Small intestine (tissue), 7 donors: ENCODE measurements at regions not wholly inside any gene's neighbourhood (a gene's known extent, or its start where the extent isn't known, plus 50 kb on each side); places are given as distances from the start of the nearest gene placed in this dataset.

Experiments used
- DNase-seq, 2 donors: peaks; one replicate each; pipeline versions ENCODE4 v3.0.0 to v3.0.0-alpha.2; 2013
- FAIRE-seq: peaks from 2 replicates; lab custom pipeline; 2012; peaks lifted over from hg19 to GRCh38; lab: Jason Lieb, UNC
- H3K27ac ChIP-seq, 3 donors: one replicate each; pipeline ENCODE4 v1.5.1; 2013; ENCODE audit warnings: low read length in 2 of 3, mild to moderate bottlenecking in 2 of 3, control low read depth in 1 of 3, inconsistent platforms in 1 of 3, low read depth in 1 of 3, moderate library complexity in 1 of 3
- H3K27me3 ChIP-seq, 3 donors: one replicate each; pipeline ENCODE4 v1.6.1; 2013; ENCODE audit warnings: low read length in 3 of 3, inconsistent platforms in 1 of 3; ENCODE audit not compliant: control insufficient read depth in 3 of 3, insufficient read depth in 3 of 3
- H3K36me3 ChIP-seq, 3 donors: one replicate each; pipeline ENCODE4 v1.6.1; 2013; ENCODE audit warnings: low read length in 3 of 3, inconsistent platforms in 1 of 3, low read depth in 1 of 3, mild to moderate bottlenecking in 1 of 3, moderate library complexity in 1 of 3; ENCODE audit not compliant: control insufficient read depth in 3 of 3, insufficient read depth in 2 of 3
- H3K4me1 ChIP-seq, 3 donors: one replicate each; pipeline ENCODE4 v1.6.1; 2013; ENCODE audit warnings: low read length in 2 of 3, inconsistent platforms in 1 of 3, low read depth in 1 of 3, mild to moderate bottlenecking in 1 of 3, moderate library complexity in 1 of 3; ENCODE audit not compliant: control insufficient read depth in 3 of 3, insufficient read depth in 2 of 3
- H3K4me3 ChIP-seq, 3 donors: one replicate each; pipeline ENCODE4 v1.5.1; 2013; ENCODE audit warnings: low read length in 3 of 3, control low read depth in 1 of 3, inconsistent platforms in 1 of 3, low read depth in 1 of 3, mild to moderate bottlenecking in 1 of 3, moderate library complexity in 1 of 3
- H3K9me3 ChIP-seq, 2 donors: one replicate each; pipeline ENCODE4 v1.6.1; 2013; ENCODE audit warnings: low read depth in 1 of 2, low read length in 1 of 2; ENCODE audit not compliant: control insufficient read depth in 2 of 2, insufficient read depth in 1 of 2
- WGBS, 3 donors: extraction: QIAGEN DNeasy Blood & Tissue Kit; methylation state at CpG; one replicate each; pipeline ENCODE4 v1.1.7; 2013; 5-methylcytosine and 5-hydroxymethylcytosine counted together
- donor health status: healthy with polysubstance abuse.
- donor health status: control.
- donor health status: control.
- donor health status: Bipolar disorder and iron deficiency.
- donor health status: healthy.

- 32 to 65% (median 40%) methylated on average over 4 of the region's 4 CpGs for whole genome bisulfite sequencing, 3 donors
- H3K36me3 ChIP-seq = no peaks in the 10 kb centered on the region
- H3K4me3 ChIP-seq = no peak overlapping the region
- no peak for FAIRE-seq
- H3K27ac ChIP-seq = peak overlapping the region in 1 of 3 donors; percentile 8
- H3K4me1 ChIP-seq = peaks cover 0 to 2% (median 0%) of the 10 kb centered on the region in 3 donors
- DNase-seq = peak in 1 of 2 donors; percentile 46
- H3K9me3 ChIP-seq = peaks cover 0 to under 1% of the 10 kb centered on the region in 2 donors
- H3K27me3 ChIP-seq = peaks cover 0 to 4% (median 0%) of the 10 kb centered on the region in 3 donors
Measured at GRCh38 chr2:199591826-199592225, 134.1 kb upstream of the SATB2 start.

DNA sequence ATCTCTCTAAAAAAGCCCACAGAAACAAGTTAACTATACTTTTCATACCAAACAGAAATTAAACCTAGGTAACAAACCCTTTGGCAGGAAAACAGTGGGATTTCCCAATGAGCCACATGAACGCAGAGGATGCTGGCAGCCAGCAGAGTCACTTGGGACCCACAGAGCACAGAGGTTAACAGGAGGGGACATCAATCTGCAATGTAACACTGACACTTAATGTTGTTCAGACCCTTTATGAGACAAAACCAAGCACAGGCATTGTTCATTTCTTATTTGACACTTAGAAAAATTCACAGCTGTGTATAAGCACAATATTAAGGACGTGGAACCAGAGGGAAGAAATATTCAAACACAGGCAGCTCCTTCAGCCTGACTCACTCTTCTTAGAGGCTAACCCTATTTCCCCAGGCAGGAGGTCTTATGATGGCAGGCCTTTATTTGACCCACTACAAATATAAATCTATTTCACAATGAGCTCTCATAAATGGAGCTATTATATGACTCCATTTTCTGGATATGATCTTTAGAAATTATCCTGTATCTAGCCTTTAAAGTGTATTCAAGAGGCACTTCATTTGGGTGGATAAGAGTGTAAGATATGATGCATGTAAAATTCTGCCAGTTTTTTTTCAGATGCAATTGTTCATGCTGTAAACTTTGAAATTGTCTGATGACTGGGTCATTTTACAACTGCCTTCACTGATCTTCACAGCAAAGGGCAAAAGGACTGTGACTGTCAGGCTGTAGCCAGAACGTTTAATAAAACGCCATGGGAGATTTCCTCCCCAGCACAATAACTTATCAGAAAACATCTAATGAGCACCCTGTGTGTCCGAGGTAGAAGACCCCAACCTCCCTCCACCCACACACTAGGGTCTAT is 132.8 kb upstream of the SATB2 start:
- H3K4me1 ChIP-seq = peaks cover 0 to 2% (median 0%) of the 10 kb centered on the region in 3 donors
- H3K27ac ChIP-seq = no peak overlapping the region
- no peak for FAIRE-seq
- no peaks in the 10 kb centered on the region for H3K9me3 ChIP-seq
- peak in 1 of 2 donors; percentile 23 for DNase-seq
- H3K36me3 ChIP-seq = no peaks in the 10 kb centered on the region
- H3K4me3 ChIP-seq = no peak overlapping the region
- H3K27me3 ChIP-seq = peaks cover 0 to 4% (median 0%) of the 10 kb centered on the region in 3 donors
- 31 to 64% (median 49%) methylated on average over 5 of the region's 5 CpGs for WGBS, 3 donors

DNA sequence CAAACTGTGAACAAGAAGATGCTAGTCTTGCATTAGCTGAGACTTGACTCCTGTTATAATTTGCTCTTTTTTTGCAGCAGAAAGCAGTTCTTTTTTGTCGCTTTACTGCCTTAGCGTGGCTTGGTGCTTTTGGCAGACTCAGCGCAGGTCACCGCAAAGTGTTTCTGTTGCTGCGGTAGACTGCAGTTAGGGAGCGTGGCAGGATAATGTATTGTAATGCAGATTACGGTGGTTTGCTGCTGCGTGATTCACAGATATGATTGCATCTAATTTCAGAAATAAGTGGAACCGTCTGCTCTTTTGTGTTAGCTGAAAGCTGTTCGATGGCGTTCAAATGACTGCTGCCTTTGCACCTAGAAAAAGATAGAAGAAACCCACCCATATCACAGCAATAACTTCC is 131.6 kb upstream of the SATB2 start:
- peaks cover 0 to 4% (median 0%) of the 10 kb centered on the region in 3 donors for H3K27me3 ChIP-seq
- H3K9me3 ChIP-seq = no peaks in the 10 kb centered on the region
- no peak for DNase-seq
- no peak overlapping the region for H3K4me3 ChIP-seq
- no peak overlapping the region for H3K27ac ChIP-seq
- H3K36me3 ChIP-seq = no peaks in the 10 kb centered on the region
- no peak for FAIRE-seq
- 69 to 74% (median 74%) methylated on average over 11 of the region's 11 CpGs for WGBS, 3 donors
- H3K4me1 ChIP-seq = peaks cover 0 to 2% (median 0%) of the 10 kb centered on the region in 3 donors

GRCh38 chr2:199588054-199588453 is 130.3 kb upstream of the SATB2 start:
- H3K27me3 ChIP-seq = peaks cover 0 to 4% (median 0%) of the 10 kb centered on the region in 3 donors
- DNase-seq = no peak
- H3K9me3 ChIP-seq = no peaks in the 10 kb centered on the region
- FAIRE-seq = no peak
- H3K4me1 ChIP-seq = peaks cover 0 to 2% (median 0%) of the 10 kb centered on the region in 3 donors
- no peak overlapping the region for H3K27ac ChIP-seq
- WGBS, 3 donors = 35 to 75% (median 61%) methylated on average over 3 of the region's 3 CpGs
- H3K4me3 ChIP-seq = no peak overlapping the region
- no peaks in the 10 kb centered on the region for H3K36me3 ChIP-seq

GRCh38 chr2:199586646-199587045 is 128.9 kb upstream of the SATB2 start:
- no peak for DNase-seq
- no peak overlapping the region for H3K4me3 ChIP-seq
- H3K36me3 ChIP-seq = no peaks in the 10 kb centered on the region
- FAIRE-seq = no peak
- no peak overlapping the region for H3K27ac ChIP-seq
- H3K4me1 ChIP-seq = peaks cover 0 to 2% (median 0%) of the 10 kb centered on the region in 3 donors
- H3K9me3 ChIP-seq = no peaks in the 10 kb centered on the region
- 77 to 89% (median 85%) methylated on average over 2 of the region's 2 CpGs for WGBS, 3 donors
- peaks cover 0 to 8% (median 0%) of the 10 kb centered on the region in 3 donors for H3K27me3 ChIP-seq

DNA sequence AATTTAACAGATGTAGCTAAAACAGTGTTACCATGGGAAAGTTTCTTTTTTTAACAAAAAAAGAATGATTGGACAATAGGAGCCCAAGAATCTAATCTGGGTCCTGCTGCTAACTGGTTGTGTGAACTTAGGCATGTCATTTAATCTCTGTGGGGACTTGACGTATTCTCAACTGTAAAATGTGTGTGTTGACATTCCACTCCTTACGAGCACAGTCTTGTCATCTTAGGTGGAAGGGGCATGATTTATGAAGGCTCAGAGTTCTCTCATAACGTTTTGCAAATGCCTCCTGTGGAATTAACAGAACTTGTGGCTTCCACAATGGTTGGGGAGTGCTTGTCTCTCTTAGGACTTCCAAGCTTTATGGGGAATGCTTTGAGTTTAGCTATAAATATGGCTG is 125.9 kb upstream of the SATB2 start:
- H3K9me3 ChIP-seq = no peaks in the 10 kb centered on the region
- no peak for FAIRE-seq
- no peak overlapping the region for H3K27ac ChIP-seq

DNA sequence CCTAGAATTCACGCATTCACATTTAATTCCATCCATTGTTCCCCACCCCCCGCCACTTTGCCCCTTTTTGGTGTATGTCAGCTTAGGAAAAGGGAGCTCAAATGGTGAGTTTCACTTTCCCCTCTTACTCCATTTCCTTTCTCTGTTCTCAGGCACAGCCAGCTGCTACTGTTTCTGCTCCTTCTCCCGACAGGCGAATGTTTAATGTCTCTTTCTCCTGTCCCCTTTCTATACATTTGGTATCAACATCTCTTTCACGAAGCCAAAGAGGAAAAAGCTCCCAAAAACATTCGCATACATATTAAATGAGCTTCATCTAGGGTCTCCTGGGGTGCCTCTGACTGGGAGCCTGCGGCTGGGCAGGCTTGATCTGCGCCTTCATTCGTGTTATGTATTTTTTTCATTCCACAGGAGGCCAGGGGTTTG is 124.2 kb upstream of the SATB2 start:
- DNase-seq = peak; percentile 3 to 15
- H3K4me1 ChIP-seq = no peaks in the 10 kb centered on the region
- WGBS, 3 donors = 29 to 34% (median 30%) methylated on average over 9 of the region's 9 CpGs
- H3K36me3 ChIP-seq = no peaks in the 10 kb centered on the region
- peak overlapping the region in 1 of 3 donors; percentile 2 for H3K4me3 ChIP-seq
- no peak overlapping the region for H3K27ac ChIP-seq
- no peaks in the 10 kb centered on the region for H3K9me3 ChIP-seq
- FAIRE-seq = no peak
- peaks cover 0 to 6% (median 0%) of the 10 kb centered on the region in 3 donors for H3K27me3 ChIP-seq

More for the DNA sequence above, 125.9 kb upstream of the SATB2 start:
- Histone ChIP-seq H3K4me1 (no peaks in the 10 kb centered on the region), H3K36me3 (no peaks in the 10 kb centered on the region), H3K4me3 (no peak overlapping the region), H3K27me3 (peaks cover 0 to 6% (median 0%) of the 10 kb centered on the region in 3 donors)
- 40 to 60% (median 47%) methylated on average over 3 of the region's 3 CpGs for WGBS, 3 donors
- no peak for DNase-seq

DNA sequence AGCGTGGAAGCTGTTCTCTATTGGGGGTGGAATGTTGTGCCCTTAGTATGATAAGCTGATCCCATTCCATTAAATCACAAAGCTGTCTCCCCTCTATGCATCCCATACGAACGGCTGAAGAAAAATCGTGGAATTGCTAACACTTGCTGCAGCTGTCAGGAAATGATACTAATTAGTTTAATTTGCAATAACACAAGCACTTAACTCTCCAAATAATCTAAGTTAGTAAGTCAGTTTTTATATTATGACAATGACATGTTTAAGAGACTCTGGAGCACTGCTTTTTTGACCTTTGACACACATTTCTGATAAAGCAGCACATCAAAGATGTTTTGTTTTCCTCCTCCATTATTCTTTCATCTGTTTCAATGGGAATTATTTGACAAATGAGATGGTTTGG is 123.7 kb upstream of the SATB2 start:
- Histone ChIP-seq H3K4me3 (peak overlapping the region in 1 of 3 donors; percentile 2), H3K4me1 (no peaks in the 10 kb centered on the region), H3K9me3 (no peaks in the 10 kb centered on the region), H3K27ac (no peak overlapping the region), H3K27me3 (peaks cover 0 to 6% (median 0%) of the 10 kb centered on the region in 3 donors), H3K36me3 (no peaks in the 10 kb centered on the region)
- 20 to 34% (median 29%) methylated on average over 4 of the region's 4 CpGs for WGBS, 3 donors
- DNase-seq (peak in 1 of 2 donors; percentile 1), FAIRE-seq (no peak)
